Smooth muscle cell (in vitro differentiated cells): ENCODE measurements at regions not wholly inside any gene's neighbourhood (a gene's known extent, or its start where the extent isn't known, plus 50 kb on each side); places are given as distances from the start of the nearest gene placed in this dataset.

Experiments used
- DNase-seq: peaks from one replicate; lab custom pipeline; 2025; ENCODE audit not compliant: unreplicated experiment; lab: John Stamatoyannopoulos, UW
- H2AFZ ChIP-seq: fragments of 200-600 bp; sonication (generic); 2 replicates; pipeline ENCODE4 v1.6.0; 2016; ENCODE audit warnings: antibody characterized with exemption, low read depth, mild to moderate bottlenecking
- H3F3A ChIP-seq: fragments of 200-600 bp; sonication (generic); 2 replicates; pipeline ENCODE4 v1.6.0; 2017; ENCODE audit warnings: antibody characterized with exemption, low read depth
- H3K27ac ChIP-seq: fragments of 200-600 bp; sonication (generic); 2 replicates; pipeline ENCODE4 v1.5.1; 2016; ENCODE audit warnings: low read depth, mild to moderate bottlenecking
- H3K27me3 ChIP-seq: fragments of 200-600 bp; sonication (generic); 2 replicates; pipeline ENCODE4 v1.6.1; 2016; ENCODE audit warnings: low read depth, mild to moderate bottlenecking
- H3K36me3 ChIP-seq: fragments of 200-600 bp; sonication (generic); 2 replicates; pipeline ENCODE4 v1.5.1; 2016; ENCODE audit warnings: low read depth
- H3K4me1 ChIP-seq: fragments of 200-600 bp; sonication (generic); 2 replicates; pipeline ENCODE4 v1.5.1; 2016; ENCODE audit warnings: low read depth
- H3K4me2 ChIP-seq: fragments of 200-600 bp; sonication (generic); 2 replicates; pipeline ENCODE4 v1.6.0; 2016; ENCODE audit warnings: mild to moderate bottlenecking
- H3K4me3 ChIP-seq: fragments of 200-600 bp; sonication (generic); 2 replicates; pipeline ENCODE4 v1.5.1; 2016; ENCODE audit warnings: mild to moderate bottlenecking
- H3K79me2 ChIP-seq: fragments of 200-600 bp; sonication (generic); 2 replicates; pipeline ENCODE4 v1.6.0; 2016; ENCODE audit warnings: low read depth, mild to moderate bottlenecking
- H3K9ac ChIP-seq: fragments of 200-600 bp; sonication (generic); 2 replicates; pipeline ENCODE4 v1.6.0; 2016; ENCODE audit warnings: low read depth
- H3K9me3 ChIP-seq: fragments of 200-600 bp; sonication (generic); replicated peaks from 2 replicates; pipeline ENCODE4 v1.5.1; 2016; ENCODE audit warnings: low read depth
- H4K20me1 ChIP-seq: fragments of 200-600 bp; sonication (generic); 2 replicates; pipeline ENCODE4 v1.6.0; 2016; ENCODE audit warnings: low read depth
- CTCF ChIP-seq: fragments of 200-600 bp; sonication (generic); IDR thresholded peaks from 2 replicates; pipeline ENCODE4 v1.5.1; 2017; ENCODE audit warnings: borderline replicate concordance, mild to moderate bottlenecking, antibody characterized with exemption; ENCODE audit not compliant: insufficient read depth, poor library complexity, severe bottlenecking
- WGBS: methylation state at CpG from one replicate; pipeline ENCODE4 v1.1.7; 2016; ENCODE audit warnings: low lambda C conversion rate; 5-methylcytosine and 5-hydroxymethylcytosine counted together

DNA sequence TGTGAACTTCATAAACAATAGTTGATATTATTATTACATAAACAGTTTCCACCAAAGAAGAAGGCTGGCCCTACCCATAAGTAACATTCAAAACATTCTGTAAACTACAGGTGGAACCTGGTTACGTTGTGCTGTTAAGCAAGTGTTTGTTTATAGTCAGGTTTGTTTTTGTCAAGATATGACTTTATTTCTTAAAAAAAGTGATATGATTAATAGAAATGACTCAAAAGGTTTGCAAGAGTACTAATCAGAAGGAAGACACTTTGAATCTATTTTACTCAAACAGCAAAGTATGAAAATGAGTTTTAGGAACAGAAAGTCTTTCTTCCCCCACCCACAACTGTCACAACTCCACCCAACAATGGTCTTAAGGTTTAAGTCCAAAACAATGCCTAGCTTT, 220.8 kb downstream of the PLK2 start:
- Histone ChIP-seq H3K27me3 (no peaks in the 10 kb centered on the region), H3F3A (no peaks in the 10 kb centered on the region), H3K27ac (no peak overlapping the region), H3K4me3 (no peak overlapping the region), H4K20me1 (no peaks in the 10 kb centered on the region), H3K79me2 (no peaks in the 10 kb centered on the region), H3K4me1 (no peaks in the 10 kb centered on the region), H3K9me3 (no peaks in the 10 kb centered on the region), H3K9ac (no peak overlapping the region), H2AFZ (no peak overlapping the region), H3K4me2 (no peak overlapping the region), H3K36me3 (no peaks in the 10 kb centered on the region)
- no peak for DNase-seq
- WGBS = 97% methylated on average over 1 of the region's 1 CpG
- no peak for TF ChIP-seq CTCF

GRCh38 chr5:58236498-58236897, 223.4 kb downstream of the PLK2 start:
- no peaks in the 10 kb centered on the region for H3K79me2 ChIP-seq
- H3K4me2 ChIP-seq = no peak overlapping the region
- peak overlapping the region; percentile 12 for H2AFZ ChIP-seq

GRCh38 chr5:58235299-58235698, 224.6 kb downstream of the PLK2 start:
- whole genome bisulfite sequencing = 6% methylated on average over 3 of the region's 3 CpGs
- DNase-seq = no peak
- Histone ChIP-seq H3K4me1 (peaks cover 8% of the 10 kb centered on the region), H3K9me3 (no peaks in the 10 kb centered on the region), H3K79me2 (no peaks in the 10 kb centered on the region), H3K27ac (no peak overlapping the region), H3K36me3 (no peaks in the 10 kb centered on the region), H2AFZ (no peak overlapping the region), H3K27me3 (no peaks in the 10 kb centered on the region), H4K20me1 (no peaks in the 10 kb centered on the region), H3K4me2 (peak overlapping the region; percentile 2), H3K9ac (no peak overlapping the region), H3F3A (no peaks in the 10 kb centered on the region), H3K4me3 (no peak overlapping the region)
- no peak for TF ChIP-seq CTCF

More at GRCh38 chr5:58236498-58236897, 223.4 kb downstream of the PLK2 start:
- no peak for DNase-seq
- no peaks in the 10 kb centered on the region for H3K36me3 ChIP-seq
- no peaks in the 10 kb centered on the region for H4K20me1 ChIP-seq
- H3F3A ChIP-seq = no peaks in the 10 kb centered on the region
- H3K4me3 ChIP-seq = no peak overlapping the region
- no peak overlapping the region for H3K9ac ChIP-seq
- H3K4me1 ChIP-seq = no peaks in the 10 kb centered on the region
- no peak overlapping the region for H3K27ac ChIP-seq
- WGBS = 92% methylated on average over 3 of the region's 3 CpGs
- TF ChIP-seq CTCF = no peak
- H3K27me3 ChIP-seq = no peaks in the 10 kb centered on the region
- H3K9me3 ChIP-seq = no peaks in the 10 kb centered on the region

DNA sequence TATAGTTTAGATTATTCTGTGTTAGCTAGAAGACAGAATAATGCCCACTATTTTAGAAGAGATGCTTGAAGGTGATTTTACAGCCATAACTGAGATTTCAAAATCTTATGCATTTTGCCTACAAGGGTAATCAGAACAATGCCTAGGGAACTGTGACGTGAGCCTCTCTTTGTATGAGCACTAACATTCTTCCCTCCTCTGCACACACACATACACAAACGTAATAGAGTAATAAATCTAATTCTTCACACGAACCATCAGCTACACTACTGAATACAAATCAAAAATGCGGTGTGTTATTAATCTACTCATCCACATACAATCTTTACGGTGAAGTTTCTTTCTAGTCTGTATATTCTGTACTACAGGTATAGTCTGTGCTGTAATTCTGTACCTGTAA, 227.8 kb downstream of the PLK2 start:
- no peaks in the 10 kb centered on the region for H3K27me3 ChIP-seq
- H3K36me3 ChIP-seq = no peaks in the 10 kb centered on the region
- no peak overlapping the region for H3K27ac ChIP-seq
- DNase-seq = no peak
- no peaks in the 10 kb centered on the region for H3K79me2 ChIP-seq
- peaks cover 8% of the 10 kb centered on the region for H3K4me1 ChIP-seq
- H3K9me3 ChIP-seq = no peaks in the 10 kb centered on the region
- WGBS = 87% methylated on average over 5 of the region's 5 CpGs
- no peak overlapping the region for H2AFZ ChIP-seq
- H3K4me2 ChIP-seq = no peak overlapping the region
- H4K20me1 ChIP-seq = no peaks in the 10 kb centered on the region
- H3F3A ChIP-seq = no peaks in the 10 kb centered on the region
- no peak overlapping the region for H3K9ac ChIP-seq
- H3K4me3 ChIP-seq = no peak overlapping the region
- no peak for TF ChIP-seq CTCF
